ENCODE measurements at regions not wholly inside any gene's neighbourhood (a gene's known extent, or its start where the extent isn't known, plus 50 kb on each side); places are given as distances from the start of the nearest gene placed in this dataset.

DNA sequence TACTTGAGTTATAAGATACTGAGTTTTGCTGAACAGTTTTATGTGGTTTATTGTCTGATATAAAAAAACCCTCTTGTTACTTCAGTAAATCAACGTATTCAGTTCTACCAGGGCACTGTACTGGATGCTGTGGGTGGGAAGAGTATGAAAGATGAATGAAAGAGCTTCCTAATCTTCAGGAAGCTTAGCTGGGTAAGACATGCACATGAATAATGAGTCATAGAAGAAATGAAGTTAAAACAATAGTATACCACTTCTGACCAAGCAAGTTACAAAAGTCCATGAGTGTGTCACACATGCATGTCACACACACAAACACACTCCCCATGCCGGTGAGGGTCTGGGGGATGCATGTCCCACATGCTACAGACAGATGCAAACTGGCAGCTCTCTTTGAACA lies 105.9 kb downstream of the SIPA1L2 start:
- Histone ChIP-seq H3K27me3 (replicated peaks; ENCODE audit: control insufficient read depth, insufficient read depth, low read length, poor library complexity, severe bottlenecking) (no peaks in the 10 kb centered on the region), H3K9me3 (ENCODE audit: control insufficient read depth, low read length) (no peaks in the 10 kb centered on the region), H3K4me3 (ENCODE audit: insufficient read depth, low read depth, low read length, poor library complexity, severe bottlenecking) (no peak overlapping the region), H3K4me1 (ENCODE audit: control insufficient read depth, insufficient read depth, low read length, poor library complexity, severe bottlenecking) (no peaks in the 10 kb centered on the region), H3K27ac (ENCODE audit: insufficient read depth, low read length, poor library complexity, severe bottlenecking) (no peak overlapping the region), H3K36me3 (ENCODE audit: control insufficient read depth, insufficient read depth, low read length) (no peaks in the 10 kb centered on the region)
- no peak for DNase-seq

DNA sequence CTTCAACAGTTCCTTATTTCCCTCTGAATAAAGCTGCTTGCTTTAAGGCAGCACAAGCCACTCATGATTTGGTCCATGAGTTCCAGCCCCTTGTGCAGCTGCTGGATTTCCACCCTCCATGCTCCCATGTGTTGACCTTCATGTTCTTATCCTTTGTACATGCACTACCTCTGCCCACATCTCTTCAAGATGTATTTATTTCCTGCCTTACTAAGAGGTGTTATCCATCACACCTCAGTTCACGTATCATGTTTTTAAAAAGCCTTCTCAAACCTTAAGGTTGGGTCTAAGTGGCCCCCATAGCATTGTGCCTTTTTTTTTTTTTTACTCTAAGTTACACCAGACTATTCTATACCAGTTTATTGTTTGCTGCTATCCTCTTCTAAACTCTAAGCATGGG lies 107.7 kb downstream of the SIPA1L2 start:
- Histone ChIP-seq H3K9me3 (ENCODE audit: control insufficient read depth, low read length) (no peaks in the 10 kb centered on the region), H3K27me3 (replicated peaks; ENCODE audit: control insufficient read depth, insufficient read depth, low read length, poor library complexity, severe bottlenecking) (no peaks in the 10 kb centered on the region), H3K4me1 (ENCODE audit: control insufficient read depth, insufficient read depth, low read length, poor library complexity, severe bottlenecking) (no peaks in the 10 kb centered on the region), H3K4me3 (ENCODE audit: insufficient read depth, low read depth, low read length, poor library complexity, severe bottlenecking) (no peak overlapping the region), H3K27ac (ENCODE audit: insufficient read depth, low read length, poor library complexity, severe bottlenecking) (no peak overlapping the region), H3K36me3 (ENCODE audit: control insufficient read depth, insufficient read depth, low read length) (no peaks in the 10 kb centered on the region)
- no peak for DNase-seq

DNA sequence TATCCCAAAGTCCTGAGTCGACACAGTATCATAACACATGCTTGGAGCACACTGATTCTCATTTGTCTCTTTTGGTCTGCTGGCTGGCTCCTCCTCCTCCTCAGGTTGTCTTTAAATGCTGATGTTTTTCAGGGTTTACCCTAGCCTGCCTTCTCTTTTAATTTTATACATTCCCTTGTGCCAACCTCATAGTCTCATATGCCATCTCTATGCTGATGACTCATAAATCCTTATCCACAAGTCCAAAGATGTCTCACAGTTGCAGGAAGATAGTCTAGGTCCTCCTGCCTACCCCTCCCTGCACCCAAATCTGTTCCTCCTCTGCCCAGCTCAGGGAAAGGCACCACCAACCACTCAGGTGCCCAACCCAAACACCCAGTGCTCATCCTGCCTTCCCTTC lies 108.3 kb downstream of the SIPA1L2 start:
- Histone ChIP-seq H3K36me3 (ENCODE audit: control insufficient read depth, insufficient read depth, low read length) (no peaks in the 10 kb centered on the region), H3K27ac (ENCODE audit: insufficient read depth, low read length, poor library complexity, severe bottlenecking) (no peak overlapping the region), H3K27me3 (replicated peaks; ENCODE audit: control insufficient read depth, insufficient read depth, low read length, poor library complexity, severe bottlenecking) (no peaks in the 10 kb centered on the region), H3K4me1 (ENCODE audit: control insufficient read depth, insufficient read depth, low read length, poor library complexity, severe bottlenecking) (no peaks in the 10 kb centered on the region), H3K9me3 (ENCODE audit: control insufficient read depth, low read length) (no peaks in the 10 kb centered on the region), H3K4me3 (ENCODE audit: insufficient read depth, low read depth, low read length, poor library complexity, severe bottlenecking) (no peak overlapping the region)
- DNase-seq, result no peak

DNA sequence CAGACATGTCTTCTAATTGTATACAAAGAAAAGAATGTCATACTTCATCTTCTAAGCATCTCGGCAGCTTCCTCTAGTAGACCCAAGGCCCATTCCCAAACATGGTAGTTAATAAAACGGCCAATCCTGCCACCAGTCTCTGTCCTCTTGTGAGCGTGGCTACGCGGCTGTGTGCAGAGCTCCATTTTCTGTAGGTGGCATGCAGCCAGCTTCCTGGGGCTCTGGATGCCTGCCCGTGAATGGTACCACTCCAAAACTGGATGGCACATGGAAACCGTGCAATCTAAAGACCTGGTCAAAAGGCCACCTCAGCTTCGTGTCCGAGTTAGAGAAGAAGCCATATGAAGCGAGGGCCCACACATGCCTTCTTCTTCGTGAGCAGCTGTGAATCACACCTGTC lies 110.7 kb downstream of the SIPA1L2 start:
- Histone ChIP-seq H3K36me3 (ENCODE audit: control insufficient read depth, insufficient read depth, low read length) (no peaks in the 10 kb centered on the region), H3K9me3 (ENCODE audit: control insufficient read depth, low read length) (no peaks in the 10 kb centered on the region), H3K4me3 (ENCODE audit: insufficient read depth, low read depth, low read length, poor library complexity, severe bottlenecking) (no peak overlapping the region), H3K27ac (ENCODE audit: insufficient read depth, low read length, poor library complexity, severe bottlenecking) (no peak overlapping the region), H3K4me1 (ENCODE audit: control insufficient read depth, insufficient read depth, low read length, poor library complexity, severe bottlenecking) (no peaks in the 10 kb centered on the region), H3K27me3 (replicated peaks; ENCODE audit: control insufficient read depth, insufficient read depth, low read length, poor library complexity, severe bottlenecking) (no peaks in the 10 kb centered on the region)
- DNase-seq, result no peak

DNA sequence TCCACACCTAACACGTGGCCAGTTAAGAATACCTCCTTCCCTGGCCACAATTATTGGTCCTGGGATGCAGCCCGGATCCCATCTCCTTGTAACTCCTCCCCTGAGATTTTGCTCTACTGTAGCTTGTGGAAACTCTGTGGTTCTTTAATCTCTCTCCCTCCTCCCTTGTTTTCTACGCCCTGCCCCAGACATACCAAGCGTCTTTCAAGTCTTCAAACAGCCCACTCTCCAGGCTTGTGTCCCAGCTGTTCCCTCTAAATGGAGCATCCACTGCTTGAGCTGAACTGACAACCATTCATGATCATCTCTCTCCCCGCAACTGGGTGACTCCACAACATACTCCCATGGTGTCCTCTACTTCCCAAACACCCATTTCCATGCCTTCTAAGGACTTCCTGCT lies 111.6 kb downstream of the SIPA1L2 start:
- no peak for DNase-seq

DNA sequence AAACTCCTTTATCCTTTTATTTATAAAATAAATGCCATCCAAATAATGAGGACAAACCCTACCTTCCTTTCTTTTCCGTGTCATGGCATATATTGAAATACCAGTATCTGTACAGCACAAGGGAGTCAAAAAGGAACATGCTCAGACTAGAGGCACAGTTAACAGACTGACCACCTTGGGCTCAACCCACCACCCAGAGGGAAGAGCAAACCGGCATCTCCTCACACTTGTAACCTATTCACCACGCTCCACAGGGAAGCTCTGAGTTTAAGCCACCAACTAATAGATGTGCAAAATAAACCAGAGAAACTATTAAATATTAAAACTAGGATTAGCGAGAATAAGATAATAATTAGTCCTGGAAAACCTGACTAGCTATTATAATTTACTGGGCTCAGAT lies 112.7 kb downstream of the SIPA1L2 start:
- Histone ChIP-seq H3K9me3 (ENCODE audit: control insufficient read depth, low read length) (no peaks in the 10 kb centered on the region), H3K27me3 (replicated peaks; ENCODE audit: control insufficient read depth, insufficient read depth, low read length, poor library complexity, severe bottlenecking) (no peaks in the 10 kb centered on the region), H3K4me1 (ENCODE audit: control insufficient read depth, insufficient read depth, low read length, poor library complexity, severe bottlenecking) (no peaks in the 10 kb centered on the region), H3K27ac (ENCODE audit: insufficient read depth, low read length, poor library complexity, severe bottlenecking) (no peak overlapping the region), H3K4me3 (ENCODE audit: insufficient read depth, low read depth, low read length, poor library complexity, severe bottlenecking) (no peak overlapping the region), H3K36me3 (ENCODE audit: control insufficient read depth, insufficient read depth, low read length) (no peaks in the 10 kb centered on the region)
- DNase-seq, result no peak

More for the DNA sequence above, 111.6 kb downstream of the SIPA1L2 start:
- Histone ChIP-seq H3K27me3 (replicated peaks; ENCODE audit: control insufficient read depth, insufficient read depth, low read length, poor library complexity, severe bottlenecking) (no peaks in the 10 kb centered on the region), H3K36me3 (ENCODE audit: control insufficient read depth, insufficient read depth, low read length) (no peaks in the 10 kb centered on the region), H3K4me3 (ENCODE audit: insufficient read depth, low read depth, low read length, poor library complexity, severe bottlenecking) (no peak overlapping the region), H3K27ac (ENCODE audit: insufficient read depth, low read length, poor library complexity, severe bottlenecking) (no peak overlapping the region), H3K4me1 (ENCODE audit: control insufficient read depth, insufficient read depth, low read length, poor library complexity, severe bottlenecking) (no peaks in the 10 kb centered on the region), H3K9me3 (ENCODE audit: control insufficient read depth, low read length) (no peaks in the 10 kb centered on the region)

DNA sequence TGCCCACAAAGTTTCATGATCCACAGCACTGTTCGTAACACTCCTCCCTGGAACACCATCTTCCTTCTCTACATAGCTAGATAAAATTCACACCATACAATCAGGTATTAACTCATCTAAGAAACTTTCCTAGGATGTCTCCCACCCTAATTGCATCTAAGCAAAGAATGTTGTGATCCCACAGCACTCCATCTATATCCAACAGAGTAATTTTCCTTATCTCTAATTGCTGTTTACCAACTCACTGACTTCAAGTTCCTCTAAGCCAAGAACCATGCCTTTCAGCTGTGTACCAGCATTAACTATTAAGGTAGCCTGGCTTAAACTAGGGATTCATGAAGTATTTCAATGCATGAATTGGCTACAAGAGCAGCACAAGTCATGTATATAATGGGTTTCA lies 114.2 kb downstream of the SIPA1L2 start:
- H3K27ac ChIP-seq (ENCODE audit: insufficient read depth, low read length, poor library complexity, severe bottlenecking), result no peak overlapping the region
- no peaks in the 10 kb centered on the region for H3K36me3 ChIP-seq (ENCODE audit: control insufficient read depth, insufficient read depth, low read length)
- no peak for DNase-seq
- H3K9me3 ChIP-seq (ENCODE audit: control insufficient read depth, low read length), result no peaks in the 10 kb centered on the region
- no peaks in the 10 kb centered on the region for H3K27me3 ChIP-seq (replicated peaks; ENCODE audit: control insufficient read depth, insufficient read depth, low read length, poor library complexity, severe bottlenecking)
- H3K4me3 ChIP-seq (ENCODE audit: insufficient read depth, low read depth, low read length, poor library complexity, severe bottlenecking), result no peak overlapping the region
- H3K4me1 ChIP-seq (ENCODE audit: control insufficient read depth, insufficient read depth, low read length, poor library complexity, severe bottlenecking), result no peaks in the 10 kb centered on the region

DNA sequence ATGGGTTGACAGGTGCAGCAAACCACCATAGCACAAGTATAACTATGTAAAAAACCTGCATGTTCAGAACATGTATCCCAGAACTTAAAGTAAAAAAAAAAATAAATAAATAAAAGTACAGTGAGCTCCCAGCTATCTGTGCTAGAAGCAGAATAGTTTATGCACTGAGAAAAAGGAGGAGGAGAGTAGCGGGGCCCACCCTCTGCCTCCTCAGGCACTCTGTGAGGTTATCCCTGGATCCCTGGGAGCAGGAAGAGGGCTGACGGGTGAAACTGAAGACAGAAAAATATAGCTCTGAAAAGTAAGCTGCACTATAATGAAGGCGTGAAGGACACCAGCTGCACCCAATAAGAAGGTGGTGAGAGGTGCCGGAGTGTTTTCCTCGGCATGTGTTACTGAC lies 117.2 kb downstream of the SIPA1L2 start:
- Histone ChIP-seq H3K36me3 (ENCODE audit: control insufficient read depth, insufficient read depth, low read length) (no peaks in the 10 kb centered on the region), H3K9me3 (ENCODE audit: control insufficient read depth, low read length) (no peaks in the 10 kb centered on the region), H3K4me1 (ENCODE audit: control insufficient read depth, insufficient read depth, low read length, poor library complexity, severe bottlenecking) (no peaks in the 10 kb centered on the region), H3K4me3 (ENCODE audit: insufficient read depth, low read depth, low read length, poor library complexity, severe bottlenecking) (no peak overlapping the region), H3K27ac (ENCODE audit: insufficient read depth, low read length, poor library complexity, severe bottlenecking) (no peak overlapping the region), H3K27me3 (replicated peaks; ENCODE audit: control insufficient read depth, insufficient read depth, low read length, poor library complexity, severe bottlenecking) (no peaks in the 10 kb centered on the region)
- DNase-seq, result no peak

DNA sequence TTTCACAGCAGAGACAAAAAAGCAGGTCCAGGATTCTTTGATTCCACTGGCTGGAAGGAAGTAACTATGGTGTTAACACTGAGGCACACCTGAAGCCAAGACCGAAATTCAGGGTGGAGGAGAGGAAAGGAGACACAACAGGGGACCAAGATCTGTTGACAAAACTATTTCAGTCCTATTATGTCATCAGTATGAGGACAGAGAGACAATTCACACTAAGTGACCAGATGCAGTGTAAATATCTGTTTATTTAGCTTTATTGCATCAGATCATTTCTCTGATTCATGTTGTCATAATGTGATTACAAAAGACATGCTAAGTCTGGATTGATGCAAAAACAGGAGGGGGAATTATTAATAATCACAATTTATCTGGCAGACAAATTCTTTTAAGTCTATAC lies 118.8 kb downstream of the SIPA1L2 start:
- no peaks in the 10 kb centered on the region for H3K36me3 ChIP-seq (ENCODE audit: control insufficient read depth, insufficient read depth, low read length)
- H3K4me3 ChIP-seq (ENCODE audit: insufficient read depth, low read depth, low read length, poor library complexity, severe bottlenecking), result no peak overlapping the region
- H3K4me1 ChIP-seq (ENCODE audit: control insufficient read depth, insufficient read depth, low read length, poor library complexity, severe bottlenecking), result no peaks in the 10 kb centered on the region
- H3K27me3 ChIP-seq (replicated peaks; ENCODE audit: control insufficient read depth, insufficient read depth, low read length, poor library complexity, severe bottlenecking), result no peaks in the 10 kb centered on the region
- H3K9me3 ChIP-seq (ENCODE audit: control insufficient read depth, low read length), result no peaks in the 10 kb centered on the region
- no peak for DNase-seq
- H3K27ac ChIP-seq (ENCODE audit: insufficient read depth, low read length, poor library complexity, severe bottlenecking), result no peak overlapping the region

DNA sequence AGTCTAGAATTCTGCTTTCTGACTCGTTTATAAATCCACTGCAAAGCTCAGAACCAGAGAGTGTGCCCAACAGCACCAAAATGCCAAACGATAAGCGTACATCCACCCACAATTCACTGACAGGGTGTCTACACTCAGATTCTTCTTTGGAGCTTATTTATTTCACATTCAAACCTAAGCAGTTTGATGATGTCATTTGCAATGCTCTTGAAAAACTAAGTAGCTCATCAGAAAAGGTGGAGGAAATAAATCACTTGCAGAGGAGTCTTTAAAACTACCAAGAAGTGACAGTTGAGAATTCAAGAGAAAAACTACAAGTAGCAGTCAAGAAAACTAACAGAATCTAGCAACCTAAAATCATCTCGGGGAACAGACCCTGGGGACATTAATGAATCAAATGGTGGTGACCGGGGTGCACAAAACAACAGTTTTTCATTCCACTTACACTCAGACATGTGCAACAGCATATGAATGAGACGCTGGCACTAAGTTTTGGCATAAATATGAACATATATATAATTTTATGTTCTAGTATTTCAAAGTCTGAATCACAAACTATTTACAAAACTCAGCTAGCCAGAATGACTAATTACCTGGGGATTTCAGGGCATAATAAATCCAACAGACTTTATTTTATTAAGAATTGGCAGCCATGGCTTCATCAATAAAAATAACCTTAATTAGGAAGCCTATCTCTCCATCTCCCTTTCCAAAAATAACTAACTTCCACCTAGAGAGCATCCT lies 119.4 kb downstream of the SIPA1L2 start:
- H3K9me3 ChIP-seq (ENCODE audit: control insufficient read depth, low read length), result no peaks in the 10 kb centered on the region
- DNase-seq, result no peak
- no peak overlapping the region for H3K27ac ChIP-seq (ENCODE audit: insufficient read depth, low read length, poor library complexity, severe bottlenecking)
- no peaks in the 10 kb centered on the region for H3K36me3 ChIP-seq (ENCODE audit: control insufficient read depth, insufficient read depth, low read length)
- no peaks in the 10 kb centered on the region for H3K27me3 ChIP-seq (replicated peaks; ENCODE audit: control insufficient read depth, insufficient read depth, low read length, poor library complexity, severe bottlenecking)
- no peaks in the 10 kb centered on the region for H3K4me1 ChIP-seq (ENCODE audit: control insufficient read depth, insufficient read depth, low read length, poor library complexity, severe bottlenecking)
- H3K4me3 ChIP-seq (ENCODE audit: insufficient read depth, low read depth, low read length, poor library complexity, severe bottlenecking), result no peak overlapping the region
